Spleen (tissue), 11 donors: ENCODE measurements at regions not wholly inside any gene's neighbourhood (a gene's known extent, or its start where the extent isn't known, plus 50 kb on each side); places are given as distances from the start of the nearest gene placed in this dataset.

Experiments
- DNase-seq: peaks from one replicate; pipeline ENCODE4 v3.0.0-alpha.2; 2020
- H3K27ac ChIP-seq, 8 donors: fragments of 200-600 bp; sonication (generic) in 7 of 8; 1 replicate in 4 of 8; 2 replicates in 4 of 8; pipeline versions ENCODE4 v1.5.0 to v1.8.0; 2016 to 2021; ENCODE audit warnings: inconsistent platforms in 4 of 8, mild to moderate bottlenecking in 4 of 8, moderate library complexity in 1 of 8
- H3K27me3 ChIP-seq, 7 donors: fragments of 200-600 bp; sonication (generic) in 6 of 7; replicated peaks in 1 of 7; 1 replicate in 4 of 7; 2 replicates in 3 of 7; pipeline versions ENCODE4 v1.5.0 to v1.8.0; 2016 to 2021; ENCODE audit warnings: inconsistent platforms in 3 of 7, mild to moderate bottlenecking in 1 of 7
- H3K36me3 ChIP-seq, 6 donors: fragments of 200-600 bp; sonication (generic) in 5 of 6; 1 replicate in 4 of 6; 2 replicates in 2 of 6; pipeline versions ENCODE4 v1.5.0 to v1.8.0; 2016 to 2021; ENCODE audit warnings: inconsistent platforms in 2 of 6
- H3K4me1 ChIP-seq, 6 donors: fragments of 200-600 bp; sonication (generic) in 5 of 6; 1 replicate in 3 of 6; 2 replicates in 3 of 6; pipeline versions ENCODE4 v1.5.0 to v1.8.0; 2016 to 2021; ENCODE audit warnings: inconsistent platforms in 3 of 6
- H3K4me3 ChIP-seq, 8 donors: fragments of 200-600 bp; sonication (generic) in 7 of 8; 1 replicate in 4 of 8; 2 replicates in 4 of 8; pipeline versions ENCODE4 v1.5.0 to v1.8.0; 2016 to 2021; ENCODE audit warnings: inconsistent platforms in 4 of 8, mild to moderate bottlenecking in 4 of 8, moderate library complexity in 2 of 8
- H3K9me3 ChIP-seq, 8 donors: fragments of 200-600 bp; sonication (generic) in 7 of 8; 1 replicate in 4 of 8; 2 replicates in 4 of 8; pipeline versions ENCODE4 v1.5.0 to v1.8.0; 2016 to 2021; ENCODE audit warnings: inconsistent platforms in 4 of 8
- POLR2A ChIP-seq, 3 donors: fragments of 450-650 bp; IDR thresholded peaks; one replicate each; pipeline ENCODE4 v1.5.1; 2017; ENCODE audit warnings: antibody characterized with exemption in 3 of 3, mild to moderate bottlenecking in 1 of 3
- POLR2AphosphoS5 ChIP-seq, 3 donors: sonication (generic); formaldehyde crosslinking; IDR thresholded peaks; one replicate each; pipeline ENCODE4 v1.5.1; 2017; ENCODE audit warnings: antibody characterized with exemption in 3 of 3
- whole genome bisulfite sequencing, 5 donors: extraction: QIAGEN DNeasy Blood & Tissue Kit in 3 of 5; methylation state at CpG; one replicate each; pipeline versions ENCODE4 v1.1.5 to v1.1.7; 2013 to 2018; 5-methylcytosine and 5-hydroxymethylcytosine counted together
- intact Hi-C: fragments of 100-400 bp; cut with DNase I; formaldehyde crosslinking; loops from one replicate; pipeline ENCODE4 v1.15.0; 2023; ENCODE audit warnings: low total_unique reads
- TF ChIP-seq, protein P1 (sequence below), 11 experiments: fragments of 200-600 bp in 7 of 11; fragments of 450-650 bp in 4 of 11; sonication (generic) in 4 of 11; IDR thresholded peaks in 8 of 11; conservative IDR thresholded peaks in 3 of 11; 1 replicate in 7 of 11; 2 replicates in 4 of 11; pipeline versions ENCODE4 v1.4.0 to v1.8.0; 2016 to 2021; ENCODE audit warnings: antibody characterized with exemption in 11 of 11, inconsistent platforms in 4 of 11, mild to moderate bottlenecking in 1 of 11
- donor health status: healthy with polysubstance abuse.
- donor health status: DM: no; HTN: no; CAD: no; lungs with moderate emphysema.
- donor health status: DM: no; HTN: no; CAD: no.
- donor health status: Bipolar disorder and iron deficiency.
- donor health status: healthy.
- donor health status: DM: no; HTN: no; CAD: no.
- donor health status: DM: yes; HTN: yes; CAD: no.

DNA sequence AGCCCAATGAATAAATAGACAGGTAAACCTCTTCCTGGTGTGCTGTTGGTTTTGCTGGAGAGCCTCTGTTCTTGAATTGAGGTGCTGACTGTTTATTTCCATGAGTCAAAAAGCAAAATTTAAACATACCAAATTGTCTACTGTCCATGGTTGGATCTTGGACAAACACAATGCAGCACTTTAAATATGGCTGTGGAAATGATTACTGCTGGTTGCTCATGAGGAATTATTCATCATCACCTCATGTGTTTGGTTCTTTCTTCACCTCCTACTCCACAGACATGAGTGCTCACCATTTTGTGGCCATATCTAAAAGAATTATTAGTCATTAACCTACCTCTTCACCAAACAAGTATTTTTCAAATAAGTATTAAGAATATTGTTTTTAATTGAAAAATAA is 85.3 kb upstream of the GALNT5 start:
- no peaks in the 10 kb centered on the region for H3K9me3 ChIP-seq
- intact Hi-C loops = no loop called here
- H3K27me3 ChIP-seq = no peaks in the 10 kb centered on the region
- DNase-seq = no peak
- no peak overlapping the region for H3K27ac ChIP-seq
- H3K36me3 ChIP-seq = no peaks in the 10 kb centered on the region
- TF ChIP-seq, protein P1, sequence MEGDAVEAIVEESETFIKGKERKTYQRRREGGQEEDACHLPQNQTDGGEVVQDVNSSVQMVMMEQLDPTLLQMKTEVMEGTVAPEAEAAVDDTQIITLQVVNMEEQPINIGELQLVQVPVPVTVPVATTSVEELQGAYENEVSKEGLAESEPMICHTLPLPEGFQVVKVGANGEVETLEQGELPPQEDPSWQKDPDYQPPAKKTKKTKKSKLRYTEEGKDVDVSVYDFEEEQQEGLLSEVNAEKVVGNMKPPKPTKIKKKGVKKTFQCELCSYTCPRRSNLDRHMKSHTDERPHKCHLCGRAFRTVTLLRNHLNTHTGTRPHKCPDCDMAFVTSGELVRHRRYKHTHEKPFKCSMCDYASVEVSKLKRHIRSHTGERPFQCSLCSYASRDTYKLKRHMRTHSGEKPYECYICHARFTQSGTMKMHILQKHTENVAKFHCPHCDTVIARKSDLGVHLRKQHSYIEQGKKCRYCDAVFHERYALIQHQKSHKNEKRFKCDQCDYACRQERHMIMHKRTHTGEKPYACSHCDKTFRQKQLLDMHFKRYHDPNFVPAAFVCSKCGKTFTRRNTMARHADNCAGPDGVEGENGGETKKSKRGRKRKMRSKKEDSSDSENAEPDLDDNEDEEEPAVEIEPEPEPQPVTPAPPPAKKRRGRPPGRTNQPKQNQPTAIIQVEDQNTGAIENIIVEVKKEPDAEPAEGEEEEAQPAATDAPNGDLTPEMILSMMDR (IDR thresholded peaks at IDR 0.05 in 8 of 11, conservative IDR thresholded peaks at IDR 0.05 in 3 of 11) = no peak
- no peak for TF ChIP-seq POLR2A (IDR thresholded peaks at IDR 0.05)
- no peak for TF ChIP-seq POLR2AphosphoS5 (IDR thresholded peaks at IDR 0.05)
- no peak overlapping the region for H3K4me3 ChIP-seq
- no peaks in the 10 kb centered on the region for H3K4me1 ChIP-seq

DNA sequence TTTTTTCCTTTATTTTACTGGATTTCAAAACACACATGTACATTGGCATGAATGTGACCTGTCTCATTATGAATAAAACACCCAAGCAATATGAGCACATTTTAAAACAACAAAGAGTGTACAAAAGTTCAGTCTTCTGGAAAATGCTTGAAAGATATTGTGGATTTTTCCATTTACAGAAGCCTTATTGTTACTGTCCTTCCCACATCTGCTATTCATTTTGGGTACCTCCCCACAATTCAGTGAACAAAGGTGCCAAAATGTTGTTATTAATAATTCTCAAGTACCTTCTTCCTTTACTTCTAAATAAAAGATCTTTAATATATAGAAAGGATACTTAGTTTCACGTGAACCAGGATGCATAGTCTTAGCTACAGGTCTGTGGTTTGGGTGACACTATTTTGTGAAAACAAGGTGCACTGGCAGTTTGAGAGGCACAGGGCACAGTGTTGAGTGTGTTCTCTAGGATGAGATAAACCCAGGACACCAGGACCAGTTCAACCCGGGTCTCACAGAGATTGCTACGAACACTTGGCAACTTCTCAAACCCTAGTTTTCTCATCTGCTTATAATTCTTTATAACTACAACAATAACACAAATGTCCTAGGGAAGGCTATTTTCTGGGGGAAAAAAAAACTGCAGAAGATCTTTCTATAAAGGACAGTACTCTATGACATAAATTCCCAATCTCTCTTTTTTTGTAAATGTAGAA is 84.5 kb upstream of the GALNT5 start:
- Histone ChIP-seq H3K9me3 (no peaks in the 10 kb centered on the region), H3K4me1 (no peaks in the 10 kb centered on the region), H3K36me3 (no peaks in the 10 kb centered on the region), H3K27ac (no peak overlapping the region), H3K27me3 (no peaks in the 10 kb centered on the region), H3K4me3 (no peak overlapping the region)
- 60 to 82% (median 77%) methylated on average over 3 of the region's 3 CpGs for WGBS, 5 donors
- no peak for DNase-seq
- TF ChIP-seq, protein P1 (IDR thresholded peaks at IDR 0.05 in 8 of 11, conservative IDR thresholded peaks at IDR 0.05 in 3 of 11) = no peak
- no peak for TF ChIP-seq POLR2AphosphoS5 (IDR thresholded peaks at IDR 0.05)
- TF ChIP-seq POLR2A (IDR thresholded peaks at IDR 0.05) = no peak
- intact Hi-C loops = no loop called here

- no peak overlapping the region for H3K4me3 ChIP-seq
- 60 to 70% (median 70%) methylated on average over 5 of the region's 5 CpGs for WGBS, 5 donors
- no peaks in the 10 kb centered on the region for H3K9me3 ChIP-seq
- no peaks in the 10 kb centered on the region for H3K4me1 ChIP-seq
- no peak for DNase-seq
- intact Hi-C loops = no loop called here
- H3K27ac ChIP-seq = no peak overlapping the region
- no peak for TF ChIP-seq POLR2A (IDR thresholded peaks at IDR 0.05)
- no peak for TF ChIP-seq POLR2AphosphoS5 (IDR thresholded peaks at IDR 0.05)
- TF ChIP-seq, protein P1 (IDR thresholded peaks at IDR 0.05 in 8 of 11, conservative IDR thresholded peaks at IDR 0.05 in 3 of 11) = no peak
- no peaks in the 10 kb centered on the region for H3K27me3 ChIP-seq
- H3K36me3 ChIP-seq = no peaks in the 10 kb centered on the region
These were observed 83.7 kb upstream of the GALNT5 start for GRCh38 chr2:157173740-157174184.

DNA sequence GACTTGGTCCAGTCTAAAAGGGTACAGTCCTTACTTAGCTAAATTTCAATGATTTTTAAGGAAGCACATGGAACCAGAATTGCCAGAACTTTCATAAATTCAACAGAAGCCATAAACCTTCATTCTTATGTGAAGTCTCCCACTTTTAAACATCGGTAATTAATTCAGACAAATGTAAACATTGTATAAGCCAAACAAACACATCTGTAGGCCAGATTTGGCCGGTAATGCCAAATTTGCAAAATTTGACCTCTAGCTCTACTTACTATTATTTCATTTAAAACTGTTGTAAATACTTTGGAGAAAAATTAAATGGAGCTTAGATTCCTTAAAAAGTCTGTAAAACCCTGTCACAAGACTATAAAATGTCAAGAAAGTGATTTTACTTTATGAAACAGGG is 83.2 kb upstream of the GALNT5 start:
- H3K9me3 ChIP-seq = no peaks in the 10 kb centered on the region
- no peak overlapping the region for H3K4me3 ChIP-seq
- no peak overlapping the region for H3K27ac ChIP-seq
- H3K36me3 ChIP-seq = no peaks in the 10 kb centered on the region
- 89 to 96% (median 92%) methylated on average over 2 of the region's 2 CpGs for WGBS, 5 donors
- H3K4me1 ChIP-seq = no peaks in the 10 kb centered on the region
- intact Hi-C loops = no loop called here
- no peak for DNase-seq
- no peaks in the 10 kb centered on the region for H3K27me3 ChIP-seq
- TF ChIP-seq POLR2A (IDR thresholded peaks at IDR 0.05) = no peak
- no peak for TF ChIP-seq POLR2AphosphoS5 (IDR thresholded peaks at IDR 0.05)
- TF ChIP-seq, protein P1 (IDR thresholded peaks at IDR 0.05 in 8 of 11, conservative IDR thresholded peaks at IDR 0.05 in 3 of 11) = no peak
